ENCODE measurements at regions not wholly inside any gene's neighbourhood (a gene's known extent, or its start where the extent isn't known, plus 50 kb on each side); places are given as distances from the start of the nearest gene placed in this dataset.

DNA sequence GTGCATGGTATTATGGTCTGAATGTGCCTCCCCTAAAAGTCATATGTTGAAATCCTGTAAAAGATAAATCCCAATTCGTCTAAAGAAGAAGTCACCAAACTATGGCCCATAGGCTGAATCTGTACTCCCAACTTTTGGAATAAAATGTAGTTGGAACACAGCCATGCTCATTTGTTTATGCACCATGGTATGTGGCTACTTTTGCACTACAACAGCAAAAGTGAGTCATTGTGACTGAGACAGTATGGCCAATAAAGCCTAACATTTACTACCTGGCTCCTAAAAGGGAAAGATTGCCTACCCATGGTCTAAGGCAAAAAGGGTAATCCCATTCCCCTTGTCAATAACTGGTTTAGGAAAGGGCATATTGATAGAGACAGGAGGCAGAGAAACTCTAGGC, 101.8 kb downstream of the LRIG3 start:
- DNase-seq, result no peak

DNA sequence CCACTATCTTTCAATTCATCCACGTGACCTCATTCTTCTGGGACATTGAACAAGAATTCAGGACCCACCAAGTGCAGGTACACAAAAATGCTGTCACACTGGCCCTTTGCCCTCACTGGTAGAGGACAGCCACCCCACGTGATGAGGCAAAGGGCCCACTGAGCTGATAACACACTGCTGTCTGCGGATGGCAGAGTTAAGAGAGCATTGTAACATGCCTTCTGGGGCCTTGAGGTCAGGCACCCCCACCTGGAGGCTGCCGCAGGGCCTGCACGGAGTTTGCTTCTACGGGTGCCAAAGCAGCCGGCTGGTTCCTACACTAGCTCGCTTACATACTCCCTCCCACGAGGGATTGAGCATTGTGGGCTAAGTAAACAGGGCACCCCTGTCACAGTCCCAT, 101.0 kb downstream of the LRIG3 start:
- no peak for DNase-seq

DNA sequence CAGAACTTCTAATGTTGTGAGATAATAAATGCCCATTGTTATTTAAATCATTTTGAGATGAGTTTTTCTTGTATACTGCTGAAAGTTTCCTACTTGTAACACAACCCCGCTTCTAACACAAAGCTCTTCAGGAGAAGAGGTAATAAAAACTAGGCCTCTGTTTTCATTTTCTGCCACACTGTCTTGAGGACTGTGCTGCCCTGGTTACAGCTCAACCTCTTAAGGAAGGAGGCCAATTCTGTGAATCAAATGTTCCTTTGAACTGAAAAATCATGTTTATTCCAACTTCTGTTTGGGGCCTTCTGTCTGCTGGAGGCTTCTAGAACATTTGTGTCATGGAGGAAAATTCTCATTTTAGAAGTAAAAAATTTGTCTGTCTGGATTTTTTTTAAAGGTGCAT, 100.3 kb downstream of the LRIG3 start:
- no peak for DNase-seq

Measured in DMS53 (cell line).